Tibial nerve (tissue), 4 donors: ENCODE measurements at regions not wholly inside any gene's neighbourhood (a gene's known extent, or its start where the extent isn't known, plus 50 kb on each side); places are given as distances from the start of the nearest gene placed in this dataset.

Experiments used
- DNase-seq, 2 donors: peaks; one replicate each; pipeline ENCODE4 v3.0.0-alpha.2; 2019; ENCODE audit warnings: low spot score in 2 of 2
- H3K27ac ChIP-seq, 4 donors: fragments of 200-600 bp; sonication (generic) in 3 of 4; one replicate each; pipeline ENCODE4 v1.5.1; 2017 to 2019; ENCODE audit warnings: mild to moderate bottlenecking in 1 of 4
- H3K27me3 ChIP-seq, 2 donors: fragments of 200-600 bp; sonication (generic) in 1 of 2; one replicate each; pipeline versions ENCODE4 v1.5.1 to v1.6.0; 2017 to 2019
- H3K36me3 ChIP-seq, 3 donors: fragments of 200-600 bp; sonication (generic); one replicate each; pipeline ENCODE4 v1.5.1; 2018 to 2019
- H3K4me1 ChIP-seq, 4 donors: fragments of 200-600 bp; sonication (generic) in 3 of 4; one replicate each; pipeline ENCODE4 v1.5.1; 2017 to 2019
- H3K4me3 ChIP-seq, 4 donors: fragments of 200-600 bp; sonication (generic) in 3 of 4; one replicate each; pipeline ENCODE4 v1.5.1; 2017 to 2019; ENCODE audit warnings: mild to moderate bottlenecking in 1 of 4, moderate library complexity in 1 of 4
- H3K9me3 ChIP-seq, 4 donors: fragments of 200-600 bp; sonication (generic) in 3 of 4; one replicate each; pipeline ENCODE4 v1.5.1; 2017 to 2019
- CTCF ChIP-seq, 5 experiments: fragments of 200-600 bp in 3 of 5; fragments of 450-650 bp in 2 of 5; sonication (generic) in 3 of 5; IDR thresholded peaks; one replicate each; pipeline ENCODE4 v1.5.1; 2016 to 2019; ENCODE audit warnings: antibody characterized with exemption in 5 of 5, mild to moderate bottlenecking in 3 of 5, moderate library complexity in 2 of 5
- EP300 ChIP-seq, 2 donors: sonication (generic); formaldehyde crosslinking; IDR thresholded peaks; one replicate each; pipeline ENCODE4 v1.6.1; 2017; ENCODE audit warnings: antibody characterized with exemption in 2 of 2, mild to moderate bottlenecking in 1 of 2
- POLR2A ChIP-seq, 2 donors: fragments of 450-650 bp; IDR thresholded peaks; one replicate each; pipeline ENCODE4 v1.6.1; 2017; ENCODE audit warnings: antibody characterized with exemption in 2 of 2, mild to moderate bottlenecking in 2 of 2, moderate library complexity in 2 of 2
- WGBS, 2 donors: methylation state at CpG; one replicate each; pipeline ENCODE4 v1.1.5; 2018; 5-methylcytosine and 5-hydroxymethylcytosine counted together

GRCh38 chr5:58202941-58203444 lies 256.9 kb downstream of the PLK2 start:
- Histone ChIP-seq H3K27ac (no peak overlapping the region), H3K4me3 (no peak overlapping the region), H3K4me1 (no peaks in the 10 kb centered on the region), H3K9me3 (no peaks in the 10 kb centered on the region), H3K27me3 (no peaks in the 10 kb centered on the region), H3K36me3 (no peaks in the 10 kb centered on the region)
- TF ChIP-seq POLR2A (IDR thresholded peaks at IDR 0.05) (no peak), EP300 (IDR thresholded peaks at IDR 0.05) (no peak), CTCF (IDR thresholded peaks at IDR 0.05) (no peak)
- WGBS, 2 donors, result 79 to 82% methylated on average over 2 of the region's 2 CpGs
- no peak for DNase-seq

GRCh38 chr5:58201922-58202648 lies 257.8 kb downstream of the PLK2 start:
- Histone ChIP-seq H3K27me3 (no peaks in the 10 kb centered on the region), H3K9me3 (no peaks in the 10 kb centered on the region), H3K4me1 (no peaks in the 10 kb centered on the region), H3K27ac (no peak overlapping the region), H3K4me3 (no peak overlapping the region), H3K36me3 (no peaks in the 10 kb centered on the region)
- TF ChIP-seq POLR2A (IDR thresholded peaks at IDR 0.05) (no peak), CTCF (IDR thresholded peaks at IDR 0.05) (no peak), EP300 (IDR thresholded peaks at IDR 0.05) (no peak)
- 90% methylated on average over 6 of the region's 6 CpGs for WGBS, 2 donors
- no peak for DNase-seq

- H3K27me3 ChIP-seq, result no peaks in the 10 kb centered on the region
- no peak overlapping the region for H3K4me3 ChIP-seq
- peaks cover 0 to 6% (median 0%) of the 10 kb centered on the region in 4 donors for H3K9me3 ChIP-seq
- 91 to 100% methylated on average over 1 of the region's 1 CpG for WGBS, 2 donors
- no peak for DNase-seq
- H3K27ac ChIP-seq, result no peak overlapping the region
- H3K4me1 ChIP-seq, result no peaks in the 10 kb centered on the region
- TF ChIP-seq POLR2A (IDR thresholded peaks at IDR 0.05) (no peak), EP300 (IDR thresholded peaks at IDR 0.05) (no peak), CTCF (IDR thresholded peaks at IDR 0.05) (no peak)
- H3K36me3 ChIP-seq, result no peaks in the 10 kb centered on the region
Observed at GRCh38 chr5:58200451-58200850, 259.4 kb downstream of the PLK2 start.

- TF ChIP-seq CTCF (IDR thresholded peaks at IDR 0.05) (no peak), POLR2A (IDR thresholded peaks at IDR 0.05) (no peak), EP300 (IDR thresholded peaks at IDR 0.05) (no peak)
- H3K9me3 ChIP-seq, result peaks cover 0 to 6% (median 0%) of the 10 kb centered on the region in 4 donors
- no peaks in the 10 kb centered on the region for H3K4me1 ChIP-seq
- DNase-seq, result no peak
- no peaks in the 10 kb centered on the region for H3K36me3 ChIP-seq
- H3K27ac ChIP-seq, result no peak overlapping the region
- 90 to 92% methylated on average over 2 of the region's 2 CpGs for WGBS, 2 donors
- no peaks in the 10 kb centered on the region for H3K27me3 ChIP-seq
- no peak overlapping the region for H3K4me3 ChIP-seq
Observed at GRCh38 chr5:58199087-58199486, 260.8 kb downstream of the PLK2 start.

- TF ChIP-seq POLR2A (IDR thresholded peaks at IDR 0.05) (no peak), CTCF (IDR thresholded peaks at IDR 0.05) (no peak), EP300 (IDR thresholded peaks at IDR 0.05) (no peak)
- WGBS, 2 donors, result 51 to 71% methylated on average over 2 of the region's 2 CpGs
Observed at GRCh38 chr5:58198330-58198729, 261.6 kb downstream of the PLK2 start.

More at GRCh38 chr5:58198330-58198729, 261.6 kb downstream of the PLK2 start:
- H3K9me3 ChIP-seq, result peaks cover 0 to 6% (median 0%) of the 10 kb centered on the region in 4 donors
- no peak overlapping the region for H3K4me3 ChIP-seq
- no peaks in the 10 kb centered on the region for H3K4me1 ChIP-seq
- H3K27ac ChIP-seq, result no peak overlapping the region
- H3K27me3 ChIP-seq, result no peaks in the 10 kb centered on the region
- DNase-seq, result no peak
- H3K36me3 ChIP-seq, result no peaks in the 10 kb centered on the region
